OCI-LY1 (cell line): ENCODE measurements at regions not wholly inside any gene's neighbourhood (a gene's known extent, or its start where the extent isn't known, plus 50 kb on each side); places are given as distances from the start of the nearest gene placed in this dataset.

Experiments
- H2AFZ ChIP-seq: fragments of 200-600 bp; sonication (generic), shearing (Covaris generic); 2 replicates; pipeline ENCODE4 v1.6.0; 2014; ENCODE audit warnings: antibody characterized with exemption, mild to moderate bottlenecking, low read length
- H3F3A ChIP-seq: fragments of 200-600 bp; sonication (generic), shearing (Covaris generic); 2 replicates; pipeline ENCODE4 v1.6.0; 2014; ENCODE audit warnings: mild to moderate bottlenecking, antibody characterized with exemption, low read length, moderate library complexity; ENCODE audit not compliant: insufficient read depth
- H3K27ac ChIP-seq: fragments of 200-600 bp; sonication (generic); 2 replicates; pipeline ENCODE4 v1.5.1; 2014; ENCODE audit warnings: low read length, mixed run types, mild to moderate bottlenecking, low read depth; ENCODE audit not compliant: poor library complexity, severe bottlenecking
- H3K27me3 ChIP-seq: fragments of 200-600 bp; sonication (generic); 2 replicates; pipeline ENCODE4 v1.6.0; 2014; ENCODE audit warnings: antibody characterized with exemption, mild to moderate bottlenecking, low read length, moderate library complexity; ENCODE audit not compliant: insufficient read depth
- H3K36me3 ChIP-seq: fragments of 200-600 bp; sonication (generic); 2 replicates; pipeline ENCODE4 v1.6.1; 2014; ENCODE audit warnings: mild to moderate bottlenecking, antibody characterized with exemption, low read length, moderate library complexity, mixed read lengths; ENCODE audit not compliant: insufficient read depth
- H3K4me1 ChIP-seq: fragments of 200-600 bp; sonication (generic); 2 replicates; pipeline ENCODE4 v1.5.1; 2014; ENCODE audit warnings: mild to moderate bottlenecking, low read length, moderate library complexity; ENCODE audit not compliant: insufficient read depth, severe bottlenecking
- H3K4me2 ChIP-seq: fragments of 200-600 bp; sonication (generic), shearing (Covaris generic); 2 replicates; pipeline ENCODE4 v1.6.1; 2014; ENCODE audit warnings: low read length
- H3K4me3 ChIP-seq: fragments of 200-600 bp; sonication (generic); 2 replicates; pipeline ENCODE4 v1.5.1; 2014; ENCODE audit warnings: low read length, low read depth, mild to moderate bottlenecking, mixed read lengths; ENCODE audit not compliant: poor library complexity, severe bottlenecking
- H3K79me2 ChIP-seq: fragments of 200-600 bp; shearing (Covaris generic); 2 replicates; pipeline ENCODE4 v1.6.1; 2016; ENCODE audit warnings: mixed run types, low read length, mixed read lengths; ENCODE audit not compliant: insufficient read depth
- H3K9ac ChIP-seq: fragments of 200-600 bp; sonication (generic), shearing (Covaris generic); 2 replicates; pipeline ENCODE4 v1.6.1; 2014; ENCODE audit warnings: mild to moderate bottlenecking, low read length, mixed read lengths
- H3K9me2 ChIP-seq: fragments of 200-600 bp; sonication (generic), shearing (Covaris generic); 2 replicates; pipeline ENCODE4 v1.6.1; 2014; ENCODE audit warnings: low read depth, mild to moderate bottlenecking, low read length, mixed read lengths
- H3K9me3 ChIP-seq: fragments of 200-600 bp; shearing (Covaris generic); 2 replicates; pipeline ENCODE4 v1.6.1; 2014; ENCODE audit warnings: low read length, mixed read lengths
- H4K20me1 ChIP-seq: fragments of 200-600 bp; sonication (generic), shearing (Covaris generic); 2 replicates; pipeline ENCODE4 v1.6.0; 2016; ENCODE audit warnings: mild to moderate bottlenecking, low read length; ENCODE audit not compliant: insufficient read depth
- CTCF ChIP-seq: fragments of 200-600 bp; sonication (generic), shearing (Covaris generic); IDR thresholded peaks from 2 replicates; pipeline ENCODE4 v1.5.1; 2017; ENCODE audit warnings: mild to moderate bottlenecking, antibody characterized with exemption, low read length, moderate library complexity, mixed read lengths
- EZH2 ChIP-seq: fragments of 200-600 bp; sonication (generic), shearing (Covaris generic); IDR thresholded peaks from 2 replicates; pipeline ENCODE4 v1.8.0; 2017; ENCODE audit warnings: borderline replicate concordance, mixed run types, mild to moderate bottlenecking, antibody characterized with exemption, low read length, moderate library complexity, mixed read lengths

- Histone ChIP-seq H3K4me3 (no peak overlapping the region), H2AFZ (no peak overlapping the region), H3K9me3 (no peaks in the 10 kb centered on the region), H3K4me1 (no peaks in the 10 kb centered on the region), H3K27me3 (no peaks in the 10 kb centered on the region), H3K4me2 (no peak overlapping the region), H3F3A (no peaks in the 10 kb centered on the region), H3K79me2 (no peaks in the 10 kb centered on the region), H3K9me2 (peaks cover 3% of the 10 kb centered on the region; the same call in 1 of the 2 replicates), H4K20me1 (no peaks in the 10 kb centered on the region), H3K36me3 (no peaks in the 10 kb centered on the region), H3K27ac (no peak overlapping the region), H3K9ac (no peak overlapping the region)
- TF ChIP-seq CTCF: no peak
- TF ChIP-seq EZH2: no peak
Measured at GRCh38 chr10:55019439-55019838, 218.4 kb upstream of the PCDH15 start.

GRCh38 chr10:55013318-55013717, 212.3 kb upstream of the PCDH15 start:
- Histone ChIP-seq H3K27me3 (no peaks in the 10 kb centered on the region), H3K4me1 (no peaks in the 10 kb centered on the region), H3K9me2 (peaks cover 3% of the 10 kb centered on the region; the same call in 1 of the 2 replicates), H3K9ac (no peak overlapping the region), H4K20me1 (no peaks in the 10 kb centered on the region), H3K4me2 (no peak overlapping the region), H3K79me2 (no peaks in the 10 kb centered on the region), H3K9me3 (no peaks in the 10 kb centered on the region), H3F3A (no peaks in the 10 kb centered on the region), H3K4me3 (no peak overlapping the region), H2AFZ (no peak overlapping the region), H3K36me3 (no peaks in the 10 kb centered on the region), H3K27ac (no peak overlapping the region)
- TF ChIP-seq CTCF (no peak), EZH2 (no peak)

GRCh38 chr10:55002420-55002819, 201.4 kb upstream of the PCDH15 start:
- Histone ChIP-seq H3F3A (no peaks in the 10 kb centered on the region), H3K27ac (no peak overlapping the region), H3K4me2 (no peak overlapping the region), H3K9me2 (no peaks in the 10 kb centered on the region), H2AFZ (no peak overlapping the region), H3K79me2 (no peaks in the 10 kb centered on the region), H3K9ac (no peak overlapping the region), H3K4me3 (no peak overlapping the region), H3K27me3 (no peaks in the 10 kb centered on the region), H4K20me1 (no peaks in the 10 kb centered on the region), H3K4me1 (no peaks in the 10 kb centered on the region), H3K36me3 (no peaks in the 10 kb centered on the region), H3K9me3 (no peaks in the 10 kb centered on the region)
- TF ChIP-seq EZH2 (no peak), CTCF (no peak)
